Pancreas (tissue), 10 donors: ENCODE measurements at regions not wholly inside any gene's neighbourhood (a gene's known extent, or its start where the extent isn't known, plus 50 kb on each side); places are given as distances from the start of the nearest gene placed in this dataset.

Experiments used
- ATAC-seq, 4 donors: fragments of 200-7000 bp; cut with Tn5 transposase; one replicate each; pipeline versions ENCODE4 v1.8.0 to v1.9.1; 2020; ENCODE audit warnings: mild to moderate bottlenecking in 4 of 4, moderate library complexity in 4 of 4
- DNase-seq, 6 donors: peaks; one replicate each; pipeline ENCODE4 v3.0.0-alpha.2; 2020
- FAIRE-seq: peaks from 2 replicates; lab custom pipeline; 2012; peaks lifted over from hg19 to GRCh38; lab: Jason Lieb, UNC
- H3K27ac ChIP-seq, 4 donors: fragments of 200-600 bp; sonication (generic); 1 replicate in 3 of 4; 2 replicates in 1 of 4; pipeline versions ENCODE4 v1.5.0 to v1.8.0; 2020
- H3K27me3 ChIP-seq, 4 donors: fragments of 200-600 bp; one replicate each; pipeline ENCODE4 v1.8.0; 2021
- H3K36me3 ChIP-seq, 3 donors: fragments of 200-600 bp; sonication (generic) in 1 of 3; one replicate each; pipeline versions ENCODE4 v1.5.0 to v1.8.0; 2020 to 2021
- H3K4me1 ChIP-seq, 3 donors: fragments of 200-600 bp; one replicate each; pipeline ENCODE4 v1.8.0; 2021
- H3K4me3 ChIP-seq, 4 donors: fragments of 200-600 bp; sonication (generic) in 2 of 4; one replicate each; pipeline versions ENCODE4 v1.5.0 to v1.8.0; 2020 to 2021
- H3K9me3 ChIP-seq, 4 donors: fragments of 200-600 bp; one replicate each; pipeline ENCODE4 v1.8.0; 2021
- CTCF ChIP-seq, 4 donors: fragments of 200-600 bp; sonication (generic) in 3 of 4; IDR thresholded peaks; one replicate each; pipeline versions ENCODE4 v1.5.0 to v1.8.0; 2021; ENCODE audit warnings: antibody characterized with exemption in 4 of 4
- WGBS, 2 donors: extraction: QIAGEN DNeasy Blood & Tissue Kit; methylation state at CpG; one replicate each; pipeline ENCODE4 v1.1.7; 2013; 5-methylcytosine and 5-hydroxymethylcytosine counted together
- intact Hi-C, 3 donors: fragments of 100-400 bp; cut with DNase I; formaldehyde crosslinking; loops; one replicate each; pipeline versions ENCODE4 v1.11.1 to v1.14.2; 2022
- donor health status: healthy with polysubstance abuse.
- donor health status: DM: no; HTN: no; CAD: no; lungs with moderate emphysema.
- donor health status: DM: no; HTN: no; CAD: no.
- donor health status: control.
- donor health status: control.
- donor health status: Bipolar disorder and iron deficiency.
- donor health status: DM: yes; HTN: yes; CAD: no.
- donor health status: DM: no; HTN: no; CAD: no.
- donor health status: DM: no; HTN: no; CAD: no.
- donor health status: DM: yes; HTN: yes; CAD: no.

GRCh38 chr12:115885040-115885690, 392.3 kb downstream of the MED13L start:
- DNase-seq (no peak), ATAC-seq (no peak), FAIRE-seq (no peak)
- Histone ChIP-seq H3K9me3 (no peaks in the 10 kb centered on the region), H3K27me3 (no peaks in the 10 kb centered on the region), H3K4me3 (no peak overlapping the region), H3K36me3 (no peaks in the 10 kb centered on the region), H3K4me1 (no peaks in the 10 kb centered on the region), H3K27ac (no peak overlapping the region)
- no peak for TF ChIP-seq CTCF (IDR thresholded peaks at IDR 0.05)
- 51 to 53% methylated on average over 12 of the region's 12 CpGs for WGBS, 2 donors
- intact Hi-C loops, result no loop called here

- intact Hi-C loops, result no loop called here
- DNase-seq (no peak), FAIRE-seq (no peak), ATAC-seq (no peak)
- no peak overlapping the region for H3K4me3 ChIP-seq
- no peak for TF ChIP-seq CTCF (IDR thresholded peaks at IDR 0.05)
- no peaks in the 10 kb centered on the region for H3K27me3 ChIP-seq
- H3K4me1 ChIP-seq, result no peaks in the 10 kb centered on the region
- H3K27ac ChIP-seq, result no peak overlapping the region
- no peaks in the 10 kb centered on the region for H3K9me3 ChIP-seq
- H3K36me3 ChIP-seq, result no peaks in the 10 kb centered on the region
Observed at GRCh38 chr12:115882936-115883335, 394.6 kb downstream of the MED13L start.

- H3K27me3 ChIP-seq, result no peaks in the 10 kb centered on the region
- intact Hi-C loops, result no loop called here
- ATAC-seq (no peak), FAIRE-seq (no peak), DNase-seq (no peak)
- H3K27ac ChIP-seq, result no peak overlapping the region
- no peak for TF ChIP-seq CTCF (IDR thresholded peaks at IDR 0.05)
- no peak overlapping the region for H3K4me3 ChIP-seq
- H3K9me3 ChIP-seq, result no peaks in the 10 kb centered on the region
- no peaks in the 10 kb centered on the region for H3K4me1 ChIP-seq
- WGBS, 2 donors, result 78 to 81% methylated on average over 3 of the region's 3 CpGs
- H3K36me3 ChIP-seq, result no peaks in the 10 kb centered on the region
Observed at GRCh38 chr12:115880238-115880637, 397.3 kb downstream of the MED13L start.

- no peak for TF ChIP-seq CTCF (IDR thresholded peaks at IDR 0.05)
- ATAC-seq (no peak), DNase-seq (no peak), FAIRE-seq (no peak)
- intact Hi-C loops, result no loop called here
- Histone ChIP-seq H3K27me3 (no peaks in the 10 kb centered on the region), H3K9me3 (no peaks in the 10 kb centered on the region), H3K4me1 (no peaks in the 10 kb centered on the region), H3K4me3 (no peak overlapping the region), H3K36me3 (no peaks in the 10 kb centered on the region), H3K27ac (no peak overlapping the region)
- whole genome bisulfite sequencing, 2 donors, result 62 to 65% methylated on average over 5 of the region's 5 CpGs
Observed at GRCh38 chr12:115879354-115879753, 398.1 kb downstream of the MED13L start.

GRCh38 chr12:115873451-115874082, 403.9 kb downstream of the MED13L start:
- WGBS, 2 donors, result 71 to 80% methylated on average over 3 of the region's 3 CpGs
- Histone ChIP-seq H3K4me1 (peaks cover 0 to 5% (median 0%) of the 10 kb centered on the region in 3 donors), H3K27ac (peak overlapping the region in 1 of 4 donors; percentile 22), H3K9me3 (no peaks in the 10 kb centered on the region), H3K4me3 (no peak overlapping the region), H3K36me3 (no peaks in the 10 kb centered on the region), H3K27me3 (no peaks in the 10 kb centered on the region)
- TF ChIP-seq CTCF (IDR thresholded peaks at IDR 0.05), result no peak
- ATAC-seq, result peak in 1 of 4 donors; percentile 34
- intact Hi-C loops, result no loop called here
- no peak for DNase-seq
- FAIRE-seq, result no peak
